Neuronal stem cell (in vitro differentiated cells): ENCODE measurements at regions not wholly inside any gene's neighbourhood (a gene's known extent, or its start where the extent isn't known, plus 50 kb on each side); places are given as distances from the start of the nearest gene placed in this dataset.
A peak's percentile ranks its signal among the peaks of the same experiment; 100 is the strongest.

Experiments used
- DNase-seq: peaks from one replicate; pipeline ENCODE4 v3.0.0-alpha.2; 2013; ENCODE audit warnings: low spot score
- H2AFZ ChIP-seq: one replicate; pipeline ENCODE4 v1.6.1; 2013; ENCODE audit warnings: mild to moderate bottlenecking, low read length, inconsistent platforms
- H2AK5ac ChIP-seq: 2 replicates; pipeline ENCODE4 v1.6.1; 2013; ENCODE audit warnings: low read depth, mild to moderate bottlenecking, inconsistent platforms, low read length, moderate library complexity, mixed read lengths
- H2BK120ac ChIP-seq: 2 replicates; pipeline ENCODE4 v1.6.1; 2013; ENCODE audit warnings: low read depth, mild to moderate bottlenecking, inconsistent platforms, low read length, moderate library complexity, mixed read lengths
- H2BK12ac ChIP-seq: one replicate; pipeline ENCODE4 v1.6.1; 2013; ENCODE audit warnings: low read length, inconsistent platforms
- H2BK15ac ChIP-seq: 2 replicates; pipeline ENCODE4 v1.6.1; 2013; ENCODE audit warnings: mild to moderate bottlenecking, low read length, inconsistent platforms, mixed read lengths
- H2BK5ac ChIP-seq: one replicate; pipeline ENCODE4 v1.6.1; 2013; ENCODE audit warnings: inconsistent platforms, mild to moderate bottlenecking, low read length, moderate library complexity
- H3K14ac ChIP-seq: one replicate; pipeline ENCODE4 v1.6.1; 2013; ENCODE audit warnings: low read length, inconsistent platforms
- H3K18ac ChIP-seq: 2 replicates; pipeline ENCODE4 v1.6.1; 2013; ENCODE audit warnings: low read length, inconsistent platforms
- H3K23ac ChIP-seq: 2 replicates; pipeline ENCODE4 v1.6.1; 2013; ENCODE audit warnings: low read depth, mild to moderate bottlenecking, mixed read lengths, low read length, inconsistent platforms; ENCODE audit not compliant: poor library complexity
- H3K27ac ChIP-seq: replicated peaks from 3 replicates; pipeline ENCODE4 v1.5.1; 2013; ENCODE audit warnings: low read length, inconsistent platforms
- H3K27me3 ChIP-seq, 3 experiments: 2 replicates each; pipeline ENCODE4 v1.6.1; 2013; ENCODE audit warnings: low read length in 3 of 3, mild to moderate bottlenecking in 2 of 3, inconsistent platforms in 1 of 3, low read depth in 1 of 3, mixed read lengths in 1 of 3, moderate library complexity in 1 of 3; ENCODE audit not compliant: control insufficient read depth in 3 of 3, insufficient read depth in 3 of 3
- H3K36me3 ChIP-seq, 2 donors: replicated peaks in 1 of 2; 2 replicates each; pipeline ENCODE4 v1.6.1; 2013; ENCODE audit warnings: low read length in 2 of 2; ENCODE audit not compliant: control insufficient read depth in 2 of 2, insufficient read depth in 2 of 2
- H3K4ac ChIP-seq: 2 replicates; pipeline ENCODE4 v1.6.1; 2013; ENCODE audit warnings: inconsistent platforms, mild to moderate bottlenecking, low read length, moderate library complexity
- H3K4me1 ChIP-seq, 2 donors: 1 replicate in 1 of 2; 2 replicates in 1 of 2; pipeline ENCODE4 v1.6.1; 2013; ENCODE audit warnings: low read length in 2 of 2, low read depth in 1 of 2; ENCODE audit not compliant: control insufficient read depth in 2 of 2, insufficient read depth in 1 of 2
- H3K4me2 ChIP-seq: one replicate; pipeline ENCODE4 v1.6.1; 2013; ENCODE audit warnings: mild to moderate bottlenecking, low read length, inconsistent platforms; ENCODE audit not compliant: insufficient read depth, poor library complexity, severe bottlenecking
- H3K4me3 ChIP-seq, 2 donors: 2 replicates each; pipeline ENCODE4 v1.5.1; 2013; ENCODE audit warnings: low read length in 2 of 2, mild to moderate bottlenecking in 2 of 2, inconsistent platforms in 1 of 2, moderate library complexity in 1 of 2
- H3K79me1 ChIP-seq: one replicate; pipeline ENCODE4 v1.6.1; 2013; ENCODE audit warnings: low read depth, mild to moderate bottlenecking, inconsistent platforms, low read length, moderate library complexity
- H3K9ac ChIP-seq: one replicate; pipeline ENCODE4 v1.6.1; 2013; ENCODE audit warnings: mild to moderate bottlenecking, low read depth, low read length, inconsistent platforms; ENCODE audit not compliant: poor library complexity
- H3K9me3 ChIP-seq, 2 donors: replicated peaks in 1 of 2; 2 replicates each; pipeline versions ENCODE3 to v1.6.1; 2013; ENCODE audit warnings: low read length in 2 of 2, mild to moderate bottlenecking in 2 of 2, inconsistent platforms in 1 of 2, low read depth in 1 of 2, mixed read lengths in 1 of 2, moderate library complexity in 1 of 2; ENCODE audit not compliant: control insufficient read depth in 2 of 2, insufficient read depth in 1 of 2
- H4K8ac ChIP-seq: one replicate; pipeline ENCODE4 v1.6.1; 2013; ENCODE audit warnings: low read depth, mild to moderate bottlenecking, inconsistent platforms, low read length, moderate library complexity
- H4K91ac ChIP-seq: one replicate; pipeline ENCODE4 v1.6.1; 2013; ENCODE audit warnings: low read length, low read depth, mild to moderate bottlenecking, inconsistent platforms; ENCODE audit not compliant: poor library complexity
- WGBS, 2 donors: extraction: QIAGEN DNeasy Blood & Tissue Kit; methylation state at CpG; one replicate each; pipeline ENCODE4 v1.1.7; 2013; ENCODE audit warnings: missing lambda C conversion rate in 2 of 2, mixed read lengths in 1 of 2; ENCODE audit not compliant: insufficient read length in 2 of 2, insufficient replicate concordance in 1 of 2; ENCODE audit errors: extremely low coverage in 2 of 2; 5-methylcytosine and 5-hydroxymethylcytosine counted together

DNA sequence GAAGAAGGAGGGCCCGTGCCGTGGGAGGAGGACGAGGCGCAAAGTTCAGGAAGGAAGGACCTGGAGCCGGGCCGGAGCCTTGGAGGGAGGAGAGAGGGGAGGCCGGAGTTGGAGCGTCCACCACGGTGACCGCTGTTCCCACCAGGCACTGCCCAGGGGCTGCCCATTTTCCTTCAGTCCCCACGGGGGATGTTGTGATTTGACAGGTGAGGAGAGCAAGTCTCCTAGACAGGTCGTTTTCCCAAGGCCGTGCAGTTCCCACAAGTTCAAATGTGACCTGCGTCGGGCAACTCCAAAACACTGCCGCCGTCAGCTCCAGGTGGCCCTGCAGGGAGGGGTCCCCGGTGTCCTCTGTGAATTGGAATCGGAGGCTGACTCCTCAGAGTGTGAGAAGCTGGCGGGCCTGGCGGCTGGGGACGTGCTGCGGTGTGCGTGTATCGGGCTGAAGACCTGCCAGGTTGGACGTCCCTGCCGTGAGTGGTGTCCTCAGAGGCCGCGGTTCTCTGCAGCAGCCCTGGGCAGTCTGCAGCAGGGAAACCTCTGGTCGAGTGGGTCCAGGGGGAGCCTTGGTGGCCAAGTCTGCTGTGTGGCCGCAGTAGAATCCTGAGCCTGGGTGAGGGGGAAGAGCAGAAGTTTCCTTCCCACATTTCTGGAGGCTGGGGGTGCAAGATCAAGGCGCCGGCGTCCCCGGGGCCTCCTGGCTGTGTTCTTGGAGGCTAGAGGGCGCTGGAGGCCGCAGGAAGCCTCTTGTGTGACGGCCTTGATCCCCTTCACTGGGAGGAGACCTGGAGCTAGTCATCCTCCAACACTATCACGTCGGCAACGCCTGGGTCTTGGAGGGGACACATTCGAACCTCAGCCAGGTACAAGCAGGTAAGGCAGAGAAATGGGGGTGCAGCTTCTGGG, 115.1 kb upstream of the FRMD1 start:
- Histone ChIP-seq H3K9me3 (no peaks in the 10 kb centered on the region), H3K14ac (peak overlapping the region; percentile 75), H3K18ac (no peak overlapping the region), H3K4me1 (peaks cover 3 to 4% of the 10 kb centered on the region in 2 donors), H3K27me3 (peaks cover 0 to 7% (median 0%) of the 10 kb centered on the region in 3 experiments), H3K9ac (no peak overlapping the region), H2AFZ (no peak overlapping the region), H3K4me2 (no peak overlapping the region), H2BK15ac (peak overlapping the region; percentile 71), H3K27ac (no peak overlapping the region), H2BK120ac (peak overlapping the region; percentile 58), H4K8ac (no peak overlapping the region), H2BK12ac (no peak overlapping the region), H3K79me1 (no peaks in the 10 kb centered on the region), H2AK5ac (peak overlapping the region; percentile 90), H3K36me3 (no peaks in the 10 kb centered on the region), H3K4ac (no peak overlapping the region), H2BK5ac (no peak overlapping the region), H3K4me3 (no peak overlapping the region), H4K91ac (no peak overlapping the region), H3K23ac (peak overlapping the region; percentile 76)
- WGBS, 2 donors, result no CpG with 5 or more reads among the region's 42 CpGs
- DNase-seq, result no peak

DNA sequence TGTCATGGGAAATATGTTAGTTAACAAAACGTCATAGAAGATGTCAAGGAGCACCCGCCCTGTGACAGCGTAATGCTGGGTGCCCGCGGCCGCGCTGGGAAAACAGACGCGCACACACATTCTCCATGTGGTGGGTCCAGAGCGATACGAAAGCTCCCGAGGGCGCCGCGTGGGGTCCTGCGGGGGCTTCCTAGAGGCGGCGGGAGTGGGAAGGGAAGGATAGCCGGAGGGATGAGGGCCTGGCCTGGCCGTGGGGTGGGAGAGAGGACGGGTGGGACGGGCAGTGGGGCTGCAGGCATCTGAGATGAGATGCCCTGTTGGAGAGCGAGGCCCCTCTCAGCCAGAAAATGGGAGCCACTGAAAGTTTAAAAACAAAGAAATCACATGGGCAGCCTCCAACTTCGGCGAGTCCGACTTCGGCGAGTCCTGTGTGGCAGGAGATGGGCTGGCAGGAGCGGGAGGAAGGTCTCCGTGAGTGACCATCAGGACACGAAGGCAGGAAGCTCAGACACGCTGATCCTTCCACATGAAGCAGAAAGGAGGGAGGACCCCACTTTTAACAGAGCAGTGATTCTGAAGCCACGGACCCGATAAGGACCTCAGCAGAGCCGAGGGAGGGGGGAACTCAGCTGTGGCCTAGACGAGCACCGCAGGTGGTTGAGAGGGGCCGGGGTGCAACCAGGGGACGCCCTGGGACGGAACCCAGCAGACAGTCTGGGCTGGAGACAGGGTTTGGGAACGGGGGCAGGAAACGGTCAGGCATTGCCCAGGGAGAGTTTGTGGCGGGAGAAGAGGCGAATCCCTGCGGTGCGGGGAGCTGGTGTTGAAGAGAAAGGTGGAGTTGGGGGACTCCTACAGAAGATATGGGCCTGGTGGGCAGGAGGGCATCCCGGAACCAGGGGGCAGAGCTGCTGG, 114.1 kb upstream of the FRMD1 start:
- Histone ChIP-seq H4K91ac (no peak overlapping the region), H2AFZ (no peak overlapping the region), H3K23ac (peak overlapping the region; percentile 39), H2BK12ac (no peak overlapping the region), H2BK120ac (peak overlapping the region; percentile 39), H3K18ac (peak overlapping the region; percentile 24), H4K8ac (no peak overlapping the region), H3K4me2 (no peak overlapping the region), H2BK15ac (peak overlapping the region; percentile 3), H2BK5ac (no peak overlapping the region), H3K4me3 (no peak overlapping the region), H3K9ac (no peak overlapping the region), H3K4me1 (peaks cover 3 to 4% of the 10 kb centered on the region in 2 donors), H3K4ac (no peak overlapping the region), H3K27ac (no peak overlapping the region), H3K79me1 (no peaks in the 10 kb centered on the region), H3K9me3 (no peaks in the 10 kb centered on the region), H2AK5ac (peak overlapping the region; percentile 6), H3K14ac (no peak overlapping the region), H3K27me3 (peaks cover 0 to 10% (median 0%) of the 10 kb centered on the region in 3 experiments), H3K36me3 (no peaks in the 10 kb centered on the region)
- no peak for DNase-seq
- no CpG with 5 or more reads among the region's 47 CpGs for WGBS, 2 donors

DNA sequence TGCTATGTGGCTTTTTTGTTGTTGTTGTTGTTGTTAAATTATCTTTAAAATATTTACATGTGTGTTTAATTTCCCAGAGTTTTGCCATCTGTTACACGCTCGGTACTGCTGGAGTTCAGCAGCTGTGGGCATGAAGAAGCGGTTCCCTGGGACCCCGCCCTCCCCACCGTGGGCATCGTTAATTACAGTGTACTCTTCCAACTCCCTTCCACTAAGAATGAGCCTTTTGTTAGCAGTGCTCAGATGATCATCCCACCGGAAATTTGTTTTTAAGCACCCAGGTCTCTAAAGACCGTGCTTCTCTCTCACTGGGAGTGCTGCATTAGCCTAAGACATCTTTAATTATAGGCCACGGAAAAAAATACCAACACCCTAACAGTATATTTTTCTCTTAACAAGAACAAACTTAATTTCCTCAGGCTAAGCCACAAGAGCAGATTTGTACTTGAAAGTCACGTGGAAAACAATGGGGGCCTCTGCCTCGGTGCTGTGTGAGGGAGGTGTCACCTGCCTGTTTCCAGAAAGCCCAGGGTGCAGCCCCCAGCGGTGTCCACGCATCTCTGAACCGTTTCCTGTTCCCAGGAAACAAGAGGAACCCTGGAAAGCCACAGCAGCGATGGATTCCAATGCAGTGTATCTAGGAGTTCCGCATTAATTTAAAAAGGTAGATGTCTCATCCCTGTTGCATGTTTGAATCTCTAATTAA, 113.3 kb upstream of the FRMD1 start:
- Histone ChIP-seq H3K23ac (no peak overlapping the region), H2BK15ac (no peak overlapping the region), H3K9me3 (peaks cover 0 to 3% of the 10 kb centered on the region in 2 donors), H2BK12ac (no peak overlapping the region), H3K4me1 (peaks cover 3 to 4% of the 10 kb centered on the region in 2 donors), H2AFZ (no peak overlapping the region), H2BK5ac (no peak overlapping the region), H3K14ac (no peak overlapping the region), H3K4ac (no peak overlapping the region), H3K4me3 (no peak overlapping the region), H3K27me3 (peaks cover 0 to 12% (median 0%) of the 10 kb centered on the region in 3 experiments), H3K27ac (no peak overlapping the region), H3K79me1 (no peaks in the 10 kb centered on the region), H4K91ac (no peak overlapping the region), H3K36me3 (no peaks in the 10 kb centered on the region), H4K8ac (no peak overlapping the region), H2AK5ac (no peak overlapping the region), H3K4me2 (no peak overlapping the region), H3K18ac (no peak overlapping the region), H2BK120ac (no peak overlapping the region), H3K9ac (no peak overlapping the region)
- no peak for DNase-seq
- no CpG with 5 or more reads among the region's 16 CpGs for WGBS, 2 donors
